Fibroblast of lung (primary cell): ENCODE measurements at regions not wholly inside any gene's neighbourhood (a gene's known extent, or its start where the extent isn't known, plus 50 kb on each side); places are given as distances from the start of the nearest gene placed in this dataset.

ENCODE experiments used
- EZH2 ChIP-seq: IDR thresholded peaks from 2 replicates; pipeline ENCODE4 v1.5.1; 2012; ENCODE audit warnings: low read length, control low read depth, mild to moderate bottlenecking; ENCODE audit errors: missing control alignments
- TF ChIP-seq, protein P1 (sequence below), 2 donors: IDR thresholded peaks in 1 of 2; conservative IDR thresholded peaks in 1 of 2; 1 replicate in 1 of 2; 2 replicates in 1 of 2; pipeline ENCODE4 v1.5.1; 2011 to 2012; ENCODE audit warnings: low read length in 2 of 2, control low read depth in 1 of 2, inconsistent platforms in 1 of 2, low read depth in 1 of 2, mild to moderate bottlenecking in 1 of 2

DNA sequence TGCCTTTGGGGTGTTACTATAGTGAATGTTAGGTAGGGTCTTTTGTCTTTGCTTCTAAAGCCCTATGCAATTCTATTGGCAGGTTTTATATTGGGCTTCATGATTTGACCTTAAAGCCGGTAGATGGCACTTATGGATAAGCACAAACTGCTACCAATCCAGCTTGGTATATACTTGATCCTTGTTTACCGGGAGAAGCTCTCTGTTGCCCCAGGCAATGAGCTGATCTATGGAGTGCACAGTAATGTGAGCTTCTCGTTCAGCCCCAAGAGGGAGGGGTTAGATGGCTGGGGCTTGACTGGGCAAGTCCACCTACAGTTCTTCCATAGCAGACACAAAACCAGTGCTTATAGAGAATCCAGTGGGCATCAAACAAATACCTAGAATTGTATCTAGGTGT, 287.2 kb upstream of the CT83 start:
- TF ChIP-seq, protein P1, sequence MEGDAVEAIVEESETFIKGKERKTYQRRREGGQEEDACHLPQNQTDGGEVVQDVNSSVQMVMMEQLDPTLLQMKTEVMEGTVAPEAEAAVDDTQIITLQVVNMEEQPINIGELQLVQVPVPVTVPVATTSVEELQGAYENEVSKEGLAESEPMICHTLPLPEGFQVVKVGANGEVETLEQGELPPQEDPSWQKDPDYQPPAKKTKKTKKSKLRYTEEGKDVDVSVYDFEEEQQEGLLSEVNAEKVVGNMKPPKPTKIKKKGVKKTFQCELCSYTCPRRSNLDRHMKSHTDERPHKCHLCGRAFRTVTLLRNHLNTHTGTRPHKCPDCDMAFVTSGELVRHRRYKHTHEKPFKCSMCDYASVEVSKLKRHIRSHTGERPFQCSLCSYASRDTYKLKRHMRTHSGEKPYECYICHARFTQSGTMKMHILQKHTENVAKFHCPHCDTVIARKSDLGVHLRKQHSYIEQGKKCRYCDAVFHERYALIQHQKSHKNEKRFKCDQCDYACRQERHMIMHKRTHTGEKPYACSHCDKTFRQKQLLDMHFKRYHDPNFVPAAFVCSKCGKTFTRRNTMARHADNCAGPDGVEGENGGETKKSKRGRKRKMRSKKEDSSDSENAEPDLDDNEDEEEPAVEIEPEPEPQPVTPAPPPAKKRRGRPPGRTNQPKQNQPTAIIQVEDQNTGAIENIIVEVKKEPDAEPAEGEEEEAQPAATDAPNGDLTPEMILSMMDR (conservative IDR thresholded peaks at IDR 0.05 in 1 of 2, IDR thresholded peaks at IDR 0.05 in 1 of 2; ENCODE audit: low read depth in 1 of 2, low read length in 2 of 2), result no peak
- no peak for TF ChIP-seq EZH2
